ENCODE measurements at regions not wholly inside any gene's neighbourhood (a gene's known extent, or its start where the extent isn't known, plus 50 kb on each side); places are given as distances from the start of the nearest gene placed in this dataset. TPM values are rescaled to one million over a fixed set of nuclear protein-coding genes. Genes with fewer than 3 reads are reported as not detected.
"Not testable (repeated sequence)": the region's sequence is repeated elsewhere in the genome, so short reads cannot be mapped to it uniquely, and the experiment has no call there.

- Histone ChIP-seq H4K20me1 (ENCODE audit: insufficient read depth, low read length) (no peaks in the 10 kb centered on the region), H3K79me2 (ENCODE audit: insufficient read depth, low read length) (no peaks in the 10 kb centered on the region), H2AFZ (ENCODE audit: low read length) (no peak overlapping the region), H3K27me3 (ENCODE audit: insufficient read depth, low read length) (no peaks in the 10 kb centered on the region), H3K4me3 (ENCODE audit: insufficient read depth, low read length) (no peak overlapping the region), H3K4me1 (ENCODE audit: insufficient read depth, low read length) (no peaks in the 10 kb centered on the region), H3K36me3 (ENCODE audit: insufficient read depth, low read length) (no peaks in the 10 kb centered on the region), H3K27ac (ENCODE audit: low read depth, low read length) (no peak overlapping the region), H3K4me2 (ENCODE audit: insufficient read depth, low read length) (no peak overlapping the region), H3K9me3 (ENCODE audit: low read depth, low read length) (no peaks in the 10 kb centered on the region)
- no peak for DNase-seq (ENCODE audit: insufficient read length, low spot score, missing footprints)
- no peak for TF ChIP-seq CTCF (IDR thresholded peaks at IDR 0.05; ENCODE audit: extremely low read depth, low read depth, low read length)
Observed at GRCh38 chr2:5618271-5618670, 73.9 kb upstream of the SOX11 start.

GRCh38 chr2:5625556-5626065, 66.6 kb upstream of the SOX11 start:
- H3K27me3 ChIP-seq (ENCODE audit: insufficient read depth, low read length); H3K27ac ChIP-seq (ENCODE audit: low read depth, low read length); H3K4me3 ChIP-seq (ENCODE audit: insufficient read depth, low read length); H3K4me1 ChIP-seq (ENCODE audit: insufficient read depth, low read length); DNase-seq (ENCODE audit: insufficient read length, low spot score, missing footprints); H3K79me2 ChIP-seq (ENCODE audit: insufficient read depth, low read length); H3K4me2 ChIP-seq (ENCODE audit: insufficient read depth, low read length); H2AFZ ChIP-seq (ENCODE audit: low read length); H3K9me3 ChIP-seq (ENCODE audit: low read depth, low read length); H4K20me1 ChIP-seq (ENCODE audit: insufficient read depth, low read length); H3K36me3 ChIP-seq (ENCODE audit: insufficient read depth, low read length): not testable (repeated sequence)

DNA sequence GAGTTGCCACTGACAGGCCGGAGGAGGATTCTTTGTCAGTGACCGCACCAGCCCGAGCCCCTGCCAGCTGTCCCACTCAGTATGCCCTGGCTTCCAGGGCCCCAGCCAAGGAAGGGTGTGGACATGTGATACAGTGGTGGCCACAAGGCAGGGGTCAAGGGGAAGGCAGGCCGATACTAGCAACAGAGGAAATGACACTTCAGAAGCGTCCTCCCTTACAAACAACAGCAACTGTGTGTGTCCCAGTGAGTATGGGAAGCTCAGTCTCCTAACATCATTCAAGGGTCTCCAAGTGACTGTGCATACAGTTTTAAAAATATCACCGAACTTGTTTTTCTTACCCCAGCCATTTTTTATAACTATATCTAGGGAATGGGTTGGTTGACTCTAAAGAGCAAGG, 63.7 kb upstream of the SOX11 start:
- H3K4me1 ChIP-seq (ENCODE audit: insufficient read depth, low read length); H3K36me3 ChIP-seq (ENCODE audit: insufficient read depth, low read length); H3K4me3 ChIP-seq (ENCODE audit: insufficient read depth, low read length); DNase-seq (ENCODE audit: insufficient read length, low spot score, missing footprints); H3K4me2 ChIP-seq (ENCODE audit: insufficient read depth, low read length); H3K27ac ChIP-seq (ENCODE audit: low read depth, low read length); H2AFZ ChIP-seq (ENCODE audit: low read length); H4K20me1 ChIP-seq (ENCODE audit: insufficient read depth, low read length); H3K9me3 ChIP-seq (ENCODE audit: low read depth, low read length); H3K79me2 ChIP-seq (ENCODE audit: insufficient read depth, low read length); H3K27me3 ChIP-seq (ENCODE audit: insufficient read depth, low read length): not testable (repeated sequence)

DNA sequence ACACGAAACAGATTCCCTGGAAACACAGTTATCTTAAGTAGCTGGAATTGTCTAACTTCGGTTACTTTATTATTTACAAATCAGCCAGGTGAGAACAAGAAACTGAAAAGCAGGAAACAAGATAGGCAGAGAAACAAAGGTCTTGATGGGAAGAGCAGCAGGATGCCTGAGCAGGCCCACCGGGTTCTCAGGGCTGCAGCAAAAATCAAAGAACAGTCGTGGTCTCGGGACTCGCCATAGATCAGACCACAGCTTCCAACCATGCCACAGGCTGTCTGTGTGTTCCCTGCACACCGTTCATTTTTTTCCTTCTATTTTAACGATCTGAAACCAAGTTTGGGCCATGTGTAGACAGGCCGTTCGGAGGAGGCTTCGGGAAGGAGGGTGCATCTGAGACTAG, 62.7 kb upstream of the SOX11 start:
- H3K27me3 ChIP-seq (ENCODE audit: insufficient read depth, low read length); H2AFZ ChIP-seq (ENCODE audit: low read length); H3K36me3 ChIP-seq (ENCODE audit: insufficient read depth, low read length); H3K4me1 ChIP-seq (ENCODE audit: insufficient read depth, low read length); H3K4me3 ChIP-seq (ENCODE audit: insufficient read depth, low read length); H3K79me2 ChIP-seq (ENCODE audit: insufficient read depth, low read length); H3K9me3 ChIP-seq (ENCODE audit: low read depth, low read length); H3K27ac ChIP-seq (ENCODE audit: low read depth, low read length); H4K20me1 ChIP-seq (ENCODE audit: insufficient read depth, low read length); H3K4me2 ChIP-seq (ENCODE audit: insufficient read depth, low read length); DNase-seq (ENCODE audit: insufficient read length, low spot score, missing footprints): not testable (repeated sequence)

DNA sequence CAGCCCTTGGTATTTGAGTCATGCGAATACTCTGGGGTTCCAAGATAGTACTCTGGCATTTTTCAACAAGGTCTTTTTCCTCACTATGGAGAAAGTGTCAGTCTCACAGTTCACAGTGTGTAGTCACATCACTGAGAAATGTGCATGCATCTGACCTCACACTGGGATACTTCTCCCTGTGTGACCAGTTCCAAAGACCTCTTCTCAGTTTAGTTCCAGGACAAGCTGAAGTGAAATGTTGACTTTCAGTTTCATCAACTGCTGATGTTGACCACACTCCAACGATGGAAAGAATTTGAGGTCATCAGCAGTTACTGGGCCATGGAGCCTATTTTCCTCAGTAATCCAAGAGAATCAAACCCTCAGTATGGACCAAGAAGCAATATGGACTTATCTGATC, 55.1 kb upstream of the SOX11 start:
- not testable (repeated sequence) for H3K36me3 ChIP-seq (ENCODE audit: insufficient read depth, low read length); H3K4me2 ChIP-seq (ENCODE audit: insufficient read depth, low read length); H3K4me3 ChIP-seq (ENCODE audit: insufficient read depth, low read length); H3K79me2 ChIP-seq (ENCODE audit: insufficient read depth, low read length); H3K27me3 ChIP-seq (ENCODE audit: insufficient read depth, low read length); H3K4me1 ChIP-seq (ENCODE audit: insufficient read depth, low read length); H3K9me3 ChIP-seq (ENCODE audit: low read depth, low read length); H4K20me1 ChIP-seq (ENCODE audit: insufficient read depth, low read length); H3K27ac ChIP-seq (ENCODE audit: low read depth, low read length); DNase-seq (ENCODE audit: insufficient read length, low spot score, missing footprints); H2AFZ ChIP-seq (ENCODE audit: low read length)

Small RNA genes lying in the stretch of these regions (small RNA-seq; reads per million reads assigned to genes)
- gene RF00322 (not detected), gene RNU6-649P (not detected)
